HG02981 (cell line): ENCODE measurements at regions not wholly inside any gene's neighbourhood (a gene's known extent, or its start where the extent isn't known, plus 50 kb on each side); places are given as distances from the start of the nearest gene placed in this dataset.
A peak's percentile ranks its signal among the peaks of the same experiment; 100 is the strongest.
"Not testable (repeated sequence)": the region's sequence is repeated elsewhere in the genome, so short reads cannot be mapped to it uniquely, and the experiment has no call there.

Source experiments
- ATAC-seq: cut with Tn5 transposase; IDR thresholded peaks from one replicate; pipeline ENCODE4 v1.9.1; 2021; ENCODE audit warnings: mild to moderate bottlenecking, moderate library complexity; ENCODE audit not compliant: unreplicated experiment

- ATAC-seq, result no peak
These were observed 201.3 kb downstream of the GIPC2 start for GRCh38 chr1:78247079-78247478.

GRCh38 chr1:78250201-78250600 is 204.4 kb downstream of the GIPC2 start:
- ATAC-seq, result no peak

- ATAC-seq, result no peak
These were observed 208.8 kb downstream of the GIPC2 start for GRCh38 chr1:78254517-78254916.

GRCh38 chr1:78255383-78255782 is 209.6 kb downstream of the GIPC2 start:
- ATAC-seq, result no peak

GRCh38 chr1:78255846-78256245 is 210.1 kb downstream of the GIPC2 start:
- no peak for ATAC-seq

GRCh38 chr1:78263459-78263858 is 217.7 kb downstream of the GIPC2 start:
- no peak for ATAC-seq

GRCh38 chr1:78263946-78264345 is 218.2 kb downstream of the GIPC2 start:
- ATAC-seq, result no peak

- no peak for ATAC-seq
These were observed 221.9 kb downstream of the GIPC2 start for GRCh38 chr1:78267513-78268218.

- ATAC-seq, result no peak
These were observed 221.2 kb upstream of the PTGFR start for GRCh38 chr1:78269591-78269990.

GRCh38 chr1:78271423-78271822 is 219.4 kb upstream of the PTGFR start:
- not testable (repeated sequence) for ATAC-seq

- ATAC-seq, result no peak
These were observed 216.0 kb upstream of the PTGFR start for GRCh38 chr1:78274814-78275213.

GRCh38 chr1:78275456-78275855 is 215.3 kb upstream of the PTGFR start:
- ATAC-seq, result no peak

- no peak for ATAC-seq
These were observed 214.7 kb upstream of the PTGFR start for GRCh38 chr1:78275906-78276685.

GRCh38 chr1:78277253-78277652 is 213.5 kb upstream of the PTGFR start:
- ATAC-seq, result peak; percentile 87

- no peak for ATAC-seq
These were observed 211.7 kb upstream of the PTGFR start for GRCh38 chr1:78279051-78279450.

- no peak for ATAC-seq
These were observed 210.1 kb upstream of the PTGFR start for GRCh38 chr1:78280626-78281025.

- no peak for ATAC-seq
These were observed 209.2 kb upstream of the PTGFR start for GRCh38 chr1:78281580-78281979.

GRCh38 chr1:78283691-78284090 is 207.1 kb upstream of the PTGFR start:
- no peak for ATAC-seq

GRCh38 chr1:78284354-78284753 is 206.4 kb upstream of the PTGFR start:
- ATAC-seq, result no peak

- ATAC-seq, result no peak
These were observed 204.1 kb upstream of the PTGFR start for GRCh38 chr1:78286686-78287085.

- no peak for ATAC-seq
These were observed 201.2 kb upstream of the PTGFR start for GRCh38 chr1:78289603-78290002.

GRCh38 chr1:78291418-78291817 is 199.4 kb upstream of the PTGFR start:
- no peak for ATAC-seq
